Suprapubic skin (tissue), 4 donors: ENCODE measurements at regions not wholly inside any gene's neighbourhood (a gene's known extent, or its start where the extent isn't known, plus 50 kb on each side); places are given as distances from the start of the nearest gene placed in this dataset.

Experiments
- POLR2A ChIP-seq, 2 donors: fragments of 450-650 bp; IDR thresholded peaks; one replicate each; pipeline ENCODE4 v1.6.1; 2017; ENCODE audit warnings: antibody characterized with exemption in 2 of 2, mild to moderate bottlenecking in 2 of 2, moderate library complexity in 2 of 2
- POLR2AphosphoS5 ChIP-seq, 3 donors: sonication (generic); formaldehyde crosslinking; IDR thresholded peaks; one replicate each; pipeline ENCODE4 v1.6.1; 2017; ENCODE audit warnings: antibody characterized with exemption in 3 of 3
- TF ChIP-seq, protein P1 (sequence below), 2 donors: fragments of 200-600 bp in 1 of 2; fragments of 450-650 bp in 1 of 2; sonication (generic) in 1 of 2; IDR thresholded peaks; one replicate each; pipeline ENCODE4 v1.5.1; 2016 to 2019; ENCODE audit warnings: antibody characterized with exemption in 2 of 2, mild to moderate bottlenecking in 1 of 2, moderate library complexity in 1 of 2

DNA sequence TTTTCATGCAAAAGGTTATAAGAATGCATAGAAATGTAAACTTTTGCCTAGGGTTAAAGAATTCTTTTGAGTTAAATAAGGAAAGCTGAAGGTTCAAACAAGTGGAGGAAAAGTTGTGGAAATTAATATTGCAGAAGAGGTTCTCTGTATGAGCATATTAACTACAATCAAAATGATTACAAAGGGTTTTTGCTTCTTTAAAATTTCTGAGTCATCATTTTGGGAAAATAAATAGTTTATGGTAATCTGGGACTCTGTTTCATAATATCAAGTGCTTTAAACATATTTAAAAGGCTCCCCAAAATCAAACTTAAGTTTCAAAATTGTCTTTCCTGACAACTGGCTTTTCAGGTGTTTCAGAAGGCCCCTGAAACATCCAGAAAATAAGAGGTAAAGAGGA, 415.7 kb downstream of the ZNF804A start:
- TF ChIP-seq POLR2A (IDR thresholded peaks at IDR 0.05) (no peak), POLR2AphosphoS5 (IDR thresholded peaks at IDR 0.05) (no peak)
- TF ChIP-seq, protein P1, sequence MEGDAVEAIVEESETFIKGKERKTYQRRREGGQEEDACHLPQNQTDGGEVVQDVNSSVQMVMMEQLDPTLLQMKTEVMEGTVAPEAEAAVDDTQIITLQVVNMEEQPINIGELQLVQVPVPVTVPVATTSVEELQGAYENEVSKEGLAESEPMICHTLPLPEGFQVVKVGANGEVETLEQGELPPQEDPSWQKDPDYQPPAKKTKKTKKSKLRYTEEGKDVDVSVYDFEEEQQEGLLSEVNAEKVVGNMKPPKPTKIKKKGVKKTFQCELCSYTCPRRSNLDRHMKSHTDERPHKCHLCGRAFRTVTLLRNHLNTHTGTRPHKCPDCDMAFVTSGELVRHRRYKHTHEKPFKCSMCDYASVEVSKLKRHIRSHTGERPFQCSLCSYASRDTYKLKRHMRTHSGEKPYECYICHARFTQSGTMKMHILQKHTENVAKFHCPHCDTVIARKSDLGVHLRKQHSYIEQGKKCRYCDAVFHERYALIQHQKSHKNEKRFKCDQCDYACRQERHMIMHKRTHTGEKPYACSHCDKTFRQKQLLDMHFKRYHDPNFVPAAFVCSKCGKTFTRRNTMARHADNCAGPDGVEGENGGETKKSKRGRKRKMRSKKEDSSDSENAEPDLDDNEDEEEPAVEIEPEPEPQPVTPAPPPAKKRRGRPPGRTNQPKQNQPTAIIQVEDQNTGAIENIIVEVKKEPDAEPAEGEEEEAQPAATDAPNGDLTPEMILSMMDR (IDR thresholded peaks at IDR 0.05): no peak
